PC-3 (cell line): ENCODE measurements at regions not wholly inside any gene's neighbourhood (a gene's known extent, or its start where the extent isn't known, plus 50 kb on each side); places are given as distances from the start of the nearest gene placed in this dataset.

ENCODE experiments used
- EZH2 ChIP-seq: fragments of 300-600 bp; sonication (generic); IDR thresholded peaks from one replicate; pipeline ENCODE4 v1.6.1; 2017; ENCODE audit warnings: antibody characterized with exemption, mild to moderate bottlenecking, low read length; ENCODE audit not compliant: unreplicated experiment
- EZH2phosphoT487 ChIP-seq: fragments of 300-600 bp; sonication (generic); IDR thresholded peaks from 2 replicates; pipeline ENCODE4 v1.6.1; 2018; ENCODE audit warnings: mild to moderate bottlenecking, antibody characterized with exemption, low read length, borderline replicate concordance
- TF ChIP-seq, protein P1 (sequence below): fragments of 300-600 bp; sonication (generic); conservative IDR thresholded peaks from 2 replicates; pipeline ENCODE4 v1.5.1; 2017; ENCODE audit warnings: antibody characterized with exemption, low read depth, mild to moderate bottlenecking, low read length

DNA sequence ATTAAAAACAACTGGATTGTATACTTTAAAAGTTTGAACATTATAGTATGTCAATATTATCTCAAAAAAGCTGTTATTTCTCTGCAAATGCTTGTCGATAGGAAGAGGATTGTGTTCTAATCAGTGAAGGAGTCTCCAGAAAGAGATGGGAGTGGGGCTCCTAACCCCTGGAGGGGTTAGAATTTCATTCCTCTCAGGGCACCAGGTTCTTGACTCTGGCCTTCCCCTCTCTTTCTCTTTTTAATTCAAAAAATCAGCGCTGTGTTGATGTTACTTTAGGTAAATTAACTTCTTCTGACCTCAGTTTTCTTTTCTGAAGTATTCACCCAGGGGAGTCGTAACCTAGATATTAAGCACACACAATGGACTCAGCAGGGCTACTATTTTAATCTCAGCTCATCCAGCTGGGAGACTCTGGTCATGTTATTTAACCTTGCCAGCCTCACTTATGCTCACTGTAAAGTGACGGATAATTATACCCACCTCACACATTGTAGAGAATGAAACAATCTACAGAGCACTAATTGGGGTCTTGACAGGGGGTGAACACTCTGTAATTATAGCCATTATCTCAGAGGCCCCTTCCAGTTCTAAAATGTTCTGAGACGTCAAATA, 59.4 kb downstream of the GCC1 start:
- TF ChIP-seq, protein P1, sequence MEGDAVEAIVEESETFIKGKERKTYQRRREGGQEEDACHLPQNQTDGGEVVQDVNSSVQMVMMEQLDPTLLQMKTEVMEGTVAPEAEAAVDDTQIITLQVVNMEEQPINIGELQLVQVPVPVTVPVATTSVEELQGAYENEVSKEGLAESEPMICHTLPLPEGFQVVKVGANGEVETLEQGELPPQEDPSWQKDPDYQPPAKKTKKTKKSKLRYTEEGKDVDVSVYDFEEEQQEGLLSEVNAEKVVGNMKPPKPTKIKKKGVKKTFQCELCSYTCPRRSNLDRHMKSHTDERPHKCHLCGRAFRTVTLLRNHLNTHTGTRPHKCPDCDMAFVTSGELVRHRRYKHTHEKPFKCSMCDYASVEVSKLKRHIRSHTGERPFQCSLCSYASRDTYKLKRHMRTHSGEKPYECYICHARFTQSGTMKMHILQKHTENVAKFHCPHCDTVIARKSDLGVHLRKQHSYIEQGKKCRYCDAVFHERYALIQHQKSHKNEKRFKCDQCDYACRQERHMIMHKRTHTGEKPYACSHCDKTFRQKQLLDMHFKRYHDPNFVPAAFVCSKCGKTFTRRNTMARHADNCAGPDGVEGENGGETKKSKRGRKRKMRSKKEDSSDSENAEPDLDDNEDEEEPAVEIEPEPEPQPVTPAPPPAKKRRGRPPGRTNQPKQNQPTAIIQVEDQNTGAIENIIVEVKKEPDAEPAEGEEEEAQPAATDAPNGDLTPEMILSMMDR = no peak
- TF ChIP-seq EZH2phosphoT487 = no peak
- TF ChIP-seq EZH2 = no peak
